GM12873 (cell line): ENCODE measurements at regions not wholly inside any gene's neighbourhood (a gene's known extent, or its start where the extent isn't known, plus 50 kb on each side); places are given as distances from the start of the nearest gene placed in this dataset.

ENCODE experiments used
- TF ChIP-seq, protein P1 (sequence below): IDR thresholded peaks from 2 replicates; pipeline ENCODE4 v1.5.1; 2012; ENCODE audit warnings: low read depth, mild to moderate bottlenecking, moderate library complexity, low read length, control low read depth; ENCODE audit not compliant: insufficient read depth; ENCODE audit errors: missing control alignments

GRCh38 chr3:56940976-56941375 is 119.5 kb upstream of the SPATA12 start:
- TF ChIP-seq, protein P1, sequence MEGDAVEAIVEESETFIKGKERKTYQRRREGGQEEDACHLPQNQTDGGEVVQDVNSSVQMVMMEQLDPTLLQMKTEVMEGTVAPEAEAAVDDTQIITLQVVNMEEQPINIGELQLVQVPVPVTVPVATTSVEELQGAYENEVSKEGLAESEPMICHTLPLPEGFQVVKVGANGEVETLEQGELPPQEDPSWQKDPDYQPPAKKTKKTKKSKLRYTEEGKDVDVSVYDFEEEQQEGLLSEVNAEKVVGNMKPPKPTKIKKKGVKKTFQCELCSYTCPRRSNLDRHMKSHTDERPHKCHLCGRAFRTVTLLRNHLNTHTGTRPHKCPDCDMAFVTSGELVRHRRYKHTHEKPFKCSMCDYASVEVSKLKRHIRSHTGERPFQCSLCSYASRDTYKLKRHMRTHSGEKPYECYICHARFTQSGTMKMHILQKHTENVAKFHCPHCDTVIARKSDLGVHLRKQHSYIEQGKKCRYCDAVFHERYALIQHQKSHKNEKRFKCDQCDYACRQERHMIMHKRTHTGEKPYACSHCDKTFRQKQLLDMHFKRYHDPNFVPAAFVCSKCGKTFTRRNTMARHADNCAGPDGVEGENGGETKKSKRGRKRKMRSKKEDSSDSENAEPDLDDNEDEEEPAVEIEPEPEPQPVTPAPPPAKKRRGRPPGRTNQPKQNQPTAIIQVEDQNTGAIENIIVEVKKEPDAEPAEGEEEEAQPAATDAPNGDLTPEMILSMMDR, result no peak

GRCh38 chr3:56940321-56940720 is 120.1 kb upstream of the SPATA12 start:
- TF ChIP-seq, protein P1, result no peak

DNA sequence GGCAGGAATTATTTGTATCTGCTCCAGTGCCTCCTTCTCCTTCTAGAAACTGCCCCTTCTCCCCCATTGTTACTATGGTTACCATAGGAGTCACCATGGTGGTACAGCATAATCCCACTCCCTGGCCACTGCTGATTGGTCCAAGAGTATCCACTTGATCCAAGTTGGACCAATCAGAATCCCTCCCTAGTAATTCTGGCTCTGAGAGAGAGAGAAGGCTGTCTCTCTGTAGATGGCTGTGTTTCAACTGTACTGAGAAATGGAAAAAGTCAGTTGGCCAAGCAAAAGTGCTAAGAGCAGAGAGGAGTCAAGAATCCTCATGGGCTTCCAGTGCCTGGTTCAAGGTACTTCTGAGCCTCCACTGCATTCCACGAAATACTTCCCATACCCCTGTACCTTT is 120.6 kb upstream of the SPATA12 start:
- TF ChIP-seq, protein P1, result no peak

- TF ChIP-seq, protein P1, result no peak
Observed at GRCh38 chr3:56938530-56938929, 121.9 kb upstream of the SPATA12 start.

DNA sequence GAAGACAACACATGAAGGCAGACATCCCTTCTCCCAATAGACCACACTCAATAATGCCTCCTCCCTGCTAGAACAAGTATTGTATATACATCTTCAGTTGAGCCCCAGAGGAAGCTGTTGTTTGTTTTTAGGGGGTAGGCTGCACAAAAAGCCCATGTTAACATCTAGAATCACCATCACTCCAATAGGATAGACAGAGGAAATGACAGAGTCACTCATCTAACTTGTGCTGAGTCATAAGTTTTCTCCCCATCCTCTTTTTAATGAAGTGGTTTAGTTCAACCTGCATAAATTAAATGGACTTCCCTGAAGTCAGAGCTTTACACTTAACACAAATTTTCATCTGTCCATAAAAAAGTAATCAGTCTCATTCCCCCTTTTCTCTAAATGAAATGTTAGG is 122.9 kb upstream of the SPATA12 start:
- TF ChIP-seq, protein P1, result no peak

GRCh38 chr3:56935811-56936210 is 124.7 kb upstream of the SPATA12 start:
- TF ChIP-seq, protein P1, result no peak

DNA sequence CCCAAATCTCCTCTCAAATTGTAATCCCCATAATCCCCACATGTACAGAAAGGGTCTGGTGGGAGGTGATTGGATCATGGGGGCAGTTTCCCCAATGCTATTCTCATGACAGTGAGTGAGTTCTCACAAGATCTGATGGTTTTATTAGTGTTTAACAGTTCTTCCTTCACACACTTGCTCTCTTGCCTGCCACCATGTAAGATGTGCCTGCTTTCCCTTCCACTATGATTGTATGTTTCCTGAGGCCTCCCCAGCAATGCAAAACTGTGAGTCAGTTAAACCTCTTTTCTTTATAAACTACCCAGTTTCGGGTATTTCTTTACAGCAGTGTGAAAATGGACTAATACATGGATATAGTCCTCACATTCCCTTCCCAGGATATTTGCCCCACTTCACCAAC is 126.7 kb upstream of the SPATA12 start:
- TF ChIP-seq, protein P1, result no peak
